ENCODE measurements at regions not wholly inside any gene's neighbourhood (a gene's known extent, or its start where the extent isn't known, plus 50 kb on each side); places are given as distances from the start of the nearest gene placed in this dataset.

GRCh38 chr18:34632321-34632720, 77.8 kb upstream of the DTNA start:
- H3K27ac ChIP-seq (ENCODE audit: low read length): no peak overlapping the region
- no peak overlapping the region for H2AFZ ChIP-seq (ENCODE audit: low read length)
- H3K9me3 ChIP-seq (replicated peaks; ENCODE audit: insufficient read depth, low read length): no peaks in the 10 kb centered on the region
- no peaks in the 10 kb centered on the region for H3K27me3 ChIP-seq (replicated peaks; ENCODE audit: insufficient read depth, low read length)
- no peak overlapping the region for H3K9ac ChIP-seq (ENCODE audit: low read length)
- H3F3A ChIP-seq (ENCODE audit: insufficient read depth, low read length): no peaks in the 10 kb centered on the region
- DNase-seq: no peak
- no peaks in the 10 kb centered on the region for H4K20me1 ChIP-seq (ENCODE audit: insufficient read depth, low read length)
- no peaks in the 10 kb centered on the region for H3K36me3 ChIP-seq (replicated peaks; ENCODE audit: insufficient read depth, low read length)
- no peak overlapping the region for H3K4me2 ChIP-seq (ENCODE audit: low read depth, low read length)
- H3K4me1 ChIP-seq (ENCODE audit: low read length): no peaks in the 10 kb centered on the region
- no peaks in the 10 kb centered on the region for H3K9me2 ChIP-seq (replicated peaks; ENCODE audit: insufficient read depth, low read length)
- no peak for TF ChIP-seq CTCF (IDR thresholded peaks at IDR 0.05; ENCODE audit: low read length)
- no peak for TF ChIP-seq EZH2phosphoT487 (IDR thresholded peaks at IDR 0.05; ENCODE audit: low read length)
- TF ChIP-seq EZH2 (optimal IDR thresholded peaks at IDR 0.05; ENCODE audit: low read depth, low read length): no peak
- no peak overlapping the region for H3K4me3 ChIP-seq (ENCODE audit: low read length)
- H3K79me2 ChIP-seq (ENCODE audit: low read length): no peaks in the 10 kb centered on the region

GRCh38 chr18:34633368-34633767, 76.7 kb upstream of the DTNA start:
- no peaks in the 10 kb centered on the region for H3K36me3 ChIP-seq (replicated peaks; ENCODE audit: insufficient read depth, low read length)
- DNase-seq: no peak
- no peaks in the 10 kb centered on the region for H4K20me1 ChIP-seq (ENCODE audit: insufficient read depth, low read length)
- H3K9me3 ChIP-seq (replicated peaks; ENCODE audit: insufficient read depth, low read length): no peaks in the 10 kb centered on the region
- H2AFZ ChIP-seq (ENCODE audit: low read length): no peak overlapping the region
- H3K4me3 ChIP-seq (ENCODE audit: low read length): no peak overlapping the region
- TF ChIP-seq EZH2 (optimal IDR thresholded peaks at IDR 0.05; ENCODE audit: low read depth, low read length) (no peak), CTCF (IDR thresholded peaks at IDR 0.05; ENCODE audit: low read length) (no peak), EZH2phosphoT487 (IDR thresholded peaks at IDR 0.05; ENCODE audit: low read length) (no peak)
- no peaks in the 10 kb centered on the region for H3F3A ChIP-seq (ENCODE audit: insufficient read depth, low read length)
- no peaks in the 10 kb centered on the region for H3K9me2 ChIP-seq (replicated peaks; ENCODE audit: insufficient read depth, low read length)
- H3K27ac ChIP-seq (ENCODE audit: low read length): no peak overlapping the region
- H3K9ac ChIP-seq (ENCODE audit: low read length): no peak overlapping the region
- no peaks in the 10 kb centered on the region for H3K4me1 ChIP-seq (ENCODE audit: low read length)
- H3K27me3 ChIP-seq (replicated peaks; ENCODE audit: insufficient read depth, low read length): no peaks in the 10 kb centered on the region
- no peaks in the 10 kb centered on the region for H3K79me2 ChIP-seq (ENCODE audit: low read length)
- H3K4me2 ChIP-seq (ENCODE audit: low read depth, low read length): no peak overlapping the region

GRCh38 chr18:34637094-34637801, 72.8 kb upstream of the DTNA start:
- Histone ChIP-seq H2AFZ (ENCODE audit: low read length) (no peak overlapping the region), H3K9ac (ENCODE audit: low read length) (no peak overlapping the region), H4K20me1 (ENCODE audit: insufficient read depth, low read length) (no peaks in the 10 kb centered on the region), H3K4me2 (ENCODE audit: low read depth, low read length) (no peak overlapping the region), H3K27me3 (replicated peaks; ENCODE audit: insufficient read depth, low read length) (no peaks in the 10 kb centered on the region), H3K79me2 (ENCODE audit: low read length) (no peaks in the 10 kb centered on the region), H3K36me3 (replicated peaks; ENCODE audit: insufficient read depth, low read length) (no peaks in the 10 kb centered on the region), H3K4me1 (ENCODE audit: low read length) (no peaks in the 10 kb centered on the region), H3K27ac (ENCODE audit: low read length) (no peak overlapping the region), H3K4me3 (ENCODE audit: low read length) (no peak overlapping the region), H3F3A (ENCODE audit: insufficient read depth, low read length) (no peaks in the 10 kb centered on the region), H3K9me2 (replicated peaks; ENCODE audit: insufficient read depth, low read length) (no peaks in the 10 kb centered on the region), H3K9me3 (replicated peaks; ENCODE audit: insufficient read depth, low read length) (no peaks in the 10 kb centered on the region)
- TF ChIP-seq CTCF (IDR thresholded peaks at IDR 0.05; ENCODE audit: low read length) (no peak), EZH2phosphoT487 (IDR thresholded peaks at IDR 0.05; ENCODE audit: low read length) (no peak), EZH2 (optimal IDR thresholded peaks at IDR 0.05; ENCODE audit: low read depth, low read length) (no peak)
- no peak for DNase-seq

Data from MM.1S (cell line).